ENCODE measurements at regions not wholly inside any gene's neighbourhood (a gene's known extent, or its start where the extent isn't known, plus 50 kb on each side); places are given as distances from the start of the nearest gene placed in this dataset.

- Mint-ChIP-seq H3K36me3 (no peaks in the 10 kb centered on the region), H3K9me3 (peaks cover 32% of the 10 kb centered on the region), H3K4me3 (no peak overlapping the region), H3K4me1 (ENCODE audit: low read depth) (no peaks in the 10 kb centered on the region), H3K27ac (no peak overlapping the region), H3K27me3 (no peaks in the 10 kb centered on the region)
- ChIA-PET CTCF (no interaction called here), POLR2A (no interaction called here)
- intact Hi-C loops (cut with micrococcal nuclease) = no loop called here
- DNase-seq = no peak
Measured at GRCh38 chr1:177775924-177776323, 193.9 kb downstream of the SEC16B start.

GRCh38 chr1:177772386-177772960, 197.4 kb downstream of the SEC16B start:
- POLR2A ChIA-PET = no interaction called here
- Mint-ChIP-seq H3K27ac (no peak overlapping the region), H3K9me3 (peaks cover 32% of the 10 kb centered on the region), H3K27me3 (no peaks in the 10 kb centered on the region), H3K36me3 (no peaks in the 10 kb centered on the region), H3K4me3 (no peak overlapping the region), H3K4me1 (ENCODE audit: low read depth) (no peaks in the 10 kb centered on the region)
- intact Hi-C loops (cut with micrococcal nuclease) = no loop called here
- CTCF ChIA-PET = no interaction called here
- DNase-seq = no peak

- POLR2A ChIA-PET = no interaction called here
- intact Hi-C loops (cut with micrococcal nuclease) = no loop called here
- H3K9me3 Mint-ChIP-seq = peaks cover 32% of the 10 kb centered on the region
- DNase-seq = no peak
- no peaks in the 10 kb centered on the region for H3K4me1 Mint-ChIP-seq (ENCODE audit: low read depth)
- no peaks in the 10 kb centered on the region for H3K36me3 Mint-ChIP-seq
- H3K4me3 Mint-ChIP-seq = no peak overlapping the region
- CTCF ChIA-PET = no interaction called here
- H3K27me3 Mint-ChIP-seq = no peaks in the 10 kb centered on the region
- no peak overlapping the region for H3K27ac Mint-ChIP-seq
Measured at GRCh38 chr1:177771688-177772087, 198.2 kb downstream of the SEC16B start.

GRCh38 chr1:177770096-177770495, 199.8 kb downstream of the SEC16B start:
- no peak for DNase-seq
- Mint-ChIP-seq H3K27me3 (no peaks in the 10 kb centered on the region), H3K36me3 (no peaks in the 10 kb centered on the region), H3K27ac (no peak overlapping the region), H3K4me1 (ENCODE audit: low read depth) (no peaks in the 10 kb centered on the region), H3K4me3 (no peak overlapping the region), H3K9me3 (peaks cover 29% of the 10 kb centered on the region)
- POLR2A ChIA-PET = no interaction called here
- CTCF ChIA-PET = no interaction called here
- intact Hi-C loops (cut with micrococcal nuclease) = no loop called here

- ChIA-PET CTCF (no interaction called here), POLR2A (no interaction called here)
- intact Hi-C loops (cut with micrococcal nuclease) = no loop called here
- no peak overlapping the region for H3K4me3 Mint-ChIP-seq
- no peak for DNase-seq
- H3K27me3 Mint-ChIP-seq = no peaks in the 10 kb centered on the region
- H3K9me3 Mint-ChIP-seq = peaks cover 4% of the 10 kb centered on the region
- H3K27ac Mint-ChIP-seq = no peak overlapping the region
- H3K36me3 Mint-ChIP-seq = no peaks in the 10 kb centered on the region
- no peaks in the 10 kb centered on the region for H3K4me1 Mint-ChIP-seq (ENCODE audit: low read depth)
Measured at GRCh38 chr1:177755851-177756560, 213.9 kb downstream of the SEC16B start.

GRCh38 chr1:177754603-177755002, 215.3 kb downstream of the SEC16B start:
- ChIA-PET CTCF (no interaction called here), POLR2A (no interaction called here)
- no peaks in the 10 kb centered on the region for H3K27me3 Mint-ChIP-seq
- no peak overlapping the region for H3K4me3 Mint-ChIP-seq
- H3K36me3 Mint-ChIP-seq = no peaks in the 10 kb centered on the region
- H3K9me3 Mint-ChIP-seq = peaks cover 5% of the 10 kb centered on the region
- H3K27ac Mint-ChIP-seq = no peak overlapping the region
- intact Hi-C loops (cut with micrococcal nuclease) = no loop called here
- H3K4me1 Mint-ChIP-seq (ENCODE audit: low read depth) = no peaks in the 10 kb centered on the region
- no peak for DNase-seq

GRCh38 chr1:177753655-177754054, 216.2 kb downstream of the SEC16B start:
- no peaks in the 10 kb centered on the region for H3K4me1 Mint-ChIP-seq (ENCODE audit: low read depth)
- POLR2A ChIA-PET = no interaction called here
- no peak for DNase-seq
- intact Hi-C loops (cut with micrococcal nuclease) = no loop called here
- CTCF ChIA-PET = no interaction called here
- H3K4me3 Mint-ChIP-seq = no peak overlapping the region
- H3K27me3 Mint-ChIP-seq = no peaks in the 10 kb centered on the region
- no peak overlapping the region for H3K27ac Mint-ChIP-seq
- H3K9me3 Mint-ChIP-seq = peaks cover 2% of the 10 kb centered on the region
- no peaks in the 10 kb centered on the region for H3K36me3 Mint-ChIP-seq

GRCh38 chr1:177748080-177748801, 221.6 kb downstream of the SEC16B start:
- no peaks in the 10 kb centered on the region for H3K27me3 Mint-ChIP-seq
- POLR2A ChIA-PET = no interaction called here
- no peak for DNase-seq
- CTCF ChIA-PET = no interaction called here
- intact Hi-C loops (cut with micrococcal nuclease) = no loop called here
- no peaks in the 10 kb centered on the region for H3K36me3 Mint-ChIP-seq
- no peak overlapping the region for H3K4me3 Mint-ChIP-seq
- H3K9me3 Mint-ChIP-seq = peaks cover 8% of the 10 kb centered on the region
- no peak overlapping the region for H3K27ac Mint-ChIP-seq
- no peaks in the 10 kb centered on the region for H3K4me1 Mint-ChIP-seq (ENCODE audit: low read depth)

GRCh38 chr1:177746155-177746554, 223.7 kb downstream of the SEC16B start:
- no peak overlapping the region for H3K4me3 Mint-ChIP-seq
- H3K36me3 Mint-ChIP-seq = no peaks in the 10 kb centered on the region
- no peak for DNase-seq
- ChIA-PET POLR2A (no interaction called here), CTCF (no interaction called here)
- no peaks in the 10 kb centered on the region for H3K4me1 Mint-ChIP-seq (ENCODE audit: low read depth)
- no peaks in the 10 kb centered on the region for H3K27me3 Mint-ChIP-seq
- no peak overlapping the region for H3K27ac Mint-ChIP-seq
- intact Hi-C loops (cut with micrococcal nuclease) = no loop called here
- H3K9me3 Mint-ChIP-seq = peaks cover 8% of the 10 kb centered on the region

- Mint-ChIP-seq H3K9me3 (peaks cover 6% of the 10 kb centered on the region), H3K27ac (no peak overlapping the region), H3K36me3 (no peaks in the 10 kb centered on the region), H3K4me1 (ENCODE audit: low read depth) (no peaks in the 10 kb centered on the region), H3K4me3 (no peak overlapping the region), H3K27me3 (no peaks in the 10 kb centered on the region)
- CTCF ChIA-PET = no interaction called here
- intact Hi-C loops (cut with micrococcal nuclease) = no loop called here
- POLR2A ChIA-PET = no interaction called here
- no peak for DNase-seq
Measured at GRCh38 chr1:177744906-177745305, 225.0 kb downstream of the SEC16B start.

- Mint-ChIP-seq H3K4me3 (no peak overlapping the region), H3K9me3 (no peaks in the 10 kb centered on the region), H3K36me3 (no peaks in the 10 kb centered on the region), H3K27me3 (no peaks in the 10 kb centered on the region), H3K27ac (no peak overlapping the region), H3K4me1 (ENCODE audit: low read depth) (no peaks in the 10 kb centered on the region)
- DNase-seq = no peak
- intact Hi-C loops (cut with micrococcal nuclease) = no loop called here
- POLR2A ChIA-PET = no interaction called here
- CTCF ChIA-PET = no interaction called here
Measured at GRCh38 chr1:177741476-177741875, 228.4 kb downstream of the SEC16B start.

GRCh38 chr1:177739780-177740179, 230.1 kb downstream of the SEC16B start:
- CTCF ChIA-PET = no interaction called here
- H3K27ac Mint-ChIP-seq = no peak overlapping the region

GRCh38 chr1:177737456-177737855, 232.4 kb downstream of the SEC16B start:
- H3K9me3 Mint-ChIP-seq = peaks cover 12% of the 10 kb centered on the region
- no peak overlapping the region for H3K4me3 Mint-ChIP-seq
- H3K4me1 Mint-ChIP-seq (ENCODE audit: low read depth) = no peaks in the 10 kb centered on the region
- H3K27me3 Mint-ChIP-seq = no peaks in the 10 kb centered on the region
- DNase-seq = no peak
- no peak overlapping the region for H3K27ac Mint-ChIP-seq
- no peaks in the 10 kb centered on the region for H3K36me3 Mint-ChIP-seq
- ChIA-PET POLR2A (no interaction called here), CTCF (no interaction called here)
- intact Hi-C loops (cut with micrococcal nuclease) = no loop called here

More at GRCh38 chr1:177739780-177740179, 230.1 kb downstream of the SEC16B start:
- intact Hi-C loops (cut with micrococcal nuclease) = no loop called here
- H3K27me3 Mint-ChIP-seq = no peaks in the 10 kb centered on the region
- H3K4me3 Mint-ChIP-seq = no peak overlapping the region
- POLR2A ChIA-PET = interaction anchor here (0.5 kb wide), 1 partner anchor 374 kb away, joined by 3 read pairs; no protein-coding TSS in a partner anchor
- H3K4me1 Mint-ChIP-seq (ENCODE audit: low read depth) = no peaks in the 10 kb centered on the region
- no peaks in the 10 kb centered on the region for H3K9me3 Mint-ChIP-seq
- H3K36me3 Mint-ChIP-seq = no peaks in the 10 kb centered on the region
- no peak for DNase-seq
